Glomerular visceral epithelial cell (primary cell): ENCODE measurements at regions not wholly inside any gene's neighbourhood (a gene's known extent, or its start where the extent isn't known, plus 50 kb on each side); places are given as distances from the start of the nearest gene placed in this dataset.
"Not testable (repeated sequence)": the region's sequence is repeated elsewhere in the genome, so short reads cannot be mapped to it uniquely, and the experiment has no call there.

Source experiments
- DNase-seq: peaks from one replicate; pipeline ENCODE4 v3.0.0-alpha.2; 2016; ENCODE audit errors: extremely low spot score

DNA sequence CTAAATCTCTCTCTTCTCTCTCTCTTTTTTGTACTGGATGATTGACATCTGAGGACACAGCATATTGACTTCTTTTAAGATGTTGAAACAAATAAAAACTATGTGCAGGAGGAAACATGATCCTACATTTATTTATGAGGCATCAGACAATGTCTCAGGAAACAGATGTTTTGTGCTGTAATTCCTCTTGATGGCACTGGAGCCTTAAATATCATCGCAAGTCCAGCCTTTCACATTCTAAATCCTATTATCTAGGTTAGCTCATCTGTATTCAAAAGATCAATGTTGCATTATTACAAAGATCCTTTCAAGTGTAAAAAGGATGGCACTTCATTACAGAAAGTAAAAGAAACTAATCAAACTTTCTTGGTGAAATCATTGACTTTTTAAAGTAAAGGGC is 63.9 kb downstream of the MAT2B start:
- peak; percentile 25 for DNase-seq

DNA sequence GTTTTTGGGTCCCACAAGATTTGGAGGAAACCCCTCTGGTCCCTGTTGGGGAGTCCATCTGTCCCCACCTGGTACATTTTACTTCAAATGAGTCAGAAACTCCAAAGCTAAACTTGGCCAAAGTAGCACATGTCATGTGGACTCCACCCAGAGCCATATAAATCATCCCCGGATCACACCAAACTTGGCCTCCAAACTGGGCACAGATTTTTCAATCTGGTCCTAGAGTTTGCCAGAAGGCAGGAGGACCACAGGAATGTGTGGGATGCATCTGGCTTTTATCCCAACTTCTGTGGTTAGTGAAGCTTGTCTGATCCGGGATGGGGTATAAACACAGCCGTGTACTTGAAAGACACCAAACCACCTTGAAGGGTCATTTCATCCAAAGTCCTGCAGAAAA is 66.3 kb downstream of the MAT2B start:
- peak; percentile 95 for DNase-seq

DNA sequence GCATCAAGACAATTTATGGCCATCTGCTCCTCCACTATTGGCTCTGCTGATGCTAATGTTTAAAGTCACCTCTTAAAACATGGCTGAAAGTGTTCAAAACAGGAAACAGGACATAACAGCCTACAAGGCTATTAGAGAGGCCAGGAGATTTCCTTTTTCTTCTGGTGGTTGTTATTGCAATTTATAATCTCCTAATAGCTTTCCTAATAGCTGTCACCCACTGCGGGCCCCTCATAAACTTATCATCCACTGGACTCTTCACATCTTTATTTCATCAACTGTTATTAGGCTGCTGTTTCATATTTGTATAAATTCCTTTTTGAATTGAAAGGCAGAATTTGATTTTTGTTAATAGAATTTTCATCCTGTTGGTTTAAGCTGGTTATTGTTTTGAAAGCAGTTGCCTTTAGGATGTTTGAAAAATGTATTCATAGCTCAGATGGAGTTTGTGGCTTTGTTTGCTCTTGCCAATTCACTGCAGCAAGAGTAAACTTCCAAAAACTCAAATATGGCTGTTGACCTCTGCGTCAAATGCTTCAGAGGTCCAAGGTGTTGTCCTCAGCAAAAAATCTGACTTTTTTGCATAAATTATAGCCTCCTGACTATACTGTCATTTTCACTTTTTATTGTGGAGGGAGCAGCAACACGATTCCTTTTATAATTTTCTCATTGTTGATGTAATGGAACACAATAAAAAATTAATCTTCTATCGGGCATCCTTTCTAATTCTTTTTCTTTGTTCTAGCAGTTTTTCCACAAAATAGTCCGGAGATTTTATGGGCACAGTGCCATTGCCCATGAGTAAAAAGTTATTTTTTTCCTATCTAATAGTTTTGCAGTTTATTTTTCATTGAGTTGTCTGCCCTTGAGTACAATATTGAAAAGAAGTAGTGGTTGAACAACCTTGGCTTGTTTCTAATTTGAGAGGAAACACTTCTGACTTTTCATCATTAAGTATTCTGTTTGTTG is 69.3 kb downstream of the MAT2B start:
- DNase-seq, result no peak

DNA sequence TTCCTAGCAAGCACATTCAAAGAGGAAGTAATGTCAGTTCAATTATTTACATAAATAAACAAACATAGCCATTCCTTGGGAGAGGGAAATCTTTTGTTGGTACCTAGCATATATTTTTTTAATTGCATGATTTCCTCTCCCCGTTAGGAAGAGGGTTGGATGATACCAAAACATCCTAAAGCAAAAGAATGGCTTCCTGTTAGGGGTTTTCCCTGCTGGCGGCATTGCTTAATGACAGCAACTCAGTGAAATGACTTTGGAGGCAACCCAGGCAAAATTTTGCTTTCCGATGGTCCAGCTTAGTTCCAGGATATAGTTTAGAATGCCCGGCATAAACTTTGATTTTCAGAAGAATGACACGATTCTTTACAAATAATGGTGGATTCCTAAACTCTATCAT is 73.2 kb downstream of the MAT2B start:
- DNase-seq, result no peak

DNA sequence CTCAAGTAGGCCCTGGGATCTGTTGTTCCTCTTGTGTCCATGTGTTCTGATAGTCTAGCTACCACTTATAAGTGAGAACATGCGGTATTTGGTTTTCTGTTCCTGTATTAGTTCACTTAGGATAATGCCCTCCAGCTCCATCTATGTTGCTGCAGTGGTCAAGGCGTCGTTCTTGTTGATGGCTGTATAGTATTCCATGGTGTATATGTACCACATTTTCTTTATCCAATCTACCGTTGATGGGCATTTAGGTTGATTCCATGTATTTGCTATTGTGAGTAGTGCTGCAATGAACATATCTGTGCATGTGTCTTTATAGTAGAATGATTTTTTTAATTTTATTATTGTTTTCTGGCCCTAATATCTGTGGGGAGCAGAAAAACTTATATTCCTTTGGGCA is 74.3 kb downstream of the MAT2B start:
- DNase-seq, result no peak

DNA sequence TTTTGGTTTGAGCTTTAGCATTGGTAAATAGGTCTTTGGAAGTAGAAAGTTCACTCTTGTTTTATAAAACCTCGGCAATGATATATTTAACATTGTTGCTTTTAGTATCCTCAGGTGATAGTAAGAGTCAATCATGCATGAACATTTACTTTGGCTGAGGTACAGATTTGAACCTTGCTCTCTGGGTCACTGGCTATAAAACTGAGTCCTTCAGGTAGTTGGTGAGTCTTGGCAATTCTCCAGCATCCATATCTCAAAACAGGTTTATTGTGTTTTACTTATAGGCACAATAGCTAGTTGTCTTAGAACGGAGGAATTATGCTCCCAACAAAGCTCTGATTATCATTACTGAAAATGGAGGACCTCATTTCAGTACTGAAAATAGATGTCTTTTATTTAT is 75.1 kb downstream of the MAT2B start:
- no peak for DNase-seq

DNA sequence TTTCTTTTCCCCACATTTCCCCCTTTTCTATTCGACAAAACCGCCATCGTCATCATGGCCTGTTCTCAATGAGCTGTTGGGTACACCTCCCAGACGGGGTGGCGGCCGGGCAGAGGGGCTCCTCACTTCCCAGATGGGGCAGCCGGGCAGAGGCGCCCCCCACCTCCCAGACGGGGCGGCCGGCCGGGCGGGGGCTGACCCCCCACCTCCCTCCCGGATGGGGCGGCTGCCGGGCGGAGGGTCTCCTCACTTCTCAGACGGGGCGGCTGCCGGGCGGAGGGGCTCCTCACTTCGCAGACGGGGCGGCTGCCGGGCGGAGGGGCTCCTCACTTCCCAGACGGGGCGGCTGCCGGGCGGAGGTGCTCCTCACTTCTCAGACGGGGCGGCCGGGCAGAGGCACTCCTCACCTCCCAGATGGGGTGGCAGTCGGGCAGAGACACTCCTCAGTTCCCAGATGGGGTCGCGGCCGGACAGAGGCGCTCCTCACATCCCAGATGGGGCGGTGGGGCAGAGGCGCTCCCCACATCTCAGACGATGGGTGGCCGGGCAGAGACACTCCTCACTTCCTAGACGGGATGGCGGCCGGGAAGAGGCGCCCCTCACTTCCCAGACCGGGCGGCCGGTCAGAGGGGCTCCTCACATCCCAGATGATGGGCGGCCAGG is 78.2 kb downstream of the MAT2B start:
- not testable (repeated sequence) for DNase-seq

DNA sequence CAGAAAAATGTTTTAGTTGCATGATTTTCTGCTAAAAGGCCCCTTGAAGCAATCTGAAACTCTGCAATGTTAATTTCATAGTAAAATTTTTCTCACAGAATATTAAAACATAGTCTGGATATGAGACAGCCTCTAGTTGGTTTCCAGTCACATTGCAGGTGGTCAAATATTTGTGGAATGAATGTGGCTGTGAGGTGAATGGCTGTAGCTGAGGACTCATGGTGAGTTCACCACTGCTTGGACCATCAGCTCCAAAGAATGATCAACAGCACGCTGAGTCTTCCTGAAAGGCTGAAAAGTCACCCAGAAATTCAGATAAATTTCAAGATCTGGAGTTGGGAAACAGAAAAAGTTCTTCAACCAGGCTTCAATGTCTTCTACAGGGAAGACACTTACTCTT is 79.8 kb downstream of the MAT2B start:
- peak; percentile 81 for DNase-seq

DNA sequence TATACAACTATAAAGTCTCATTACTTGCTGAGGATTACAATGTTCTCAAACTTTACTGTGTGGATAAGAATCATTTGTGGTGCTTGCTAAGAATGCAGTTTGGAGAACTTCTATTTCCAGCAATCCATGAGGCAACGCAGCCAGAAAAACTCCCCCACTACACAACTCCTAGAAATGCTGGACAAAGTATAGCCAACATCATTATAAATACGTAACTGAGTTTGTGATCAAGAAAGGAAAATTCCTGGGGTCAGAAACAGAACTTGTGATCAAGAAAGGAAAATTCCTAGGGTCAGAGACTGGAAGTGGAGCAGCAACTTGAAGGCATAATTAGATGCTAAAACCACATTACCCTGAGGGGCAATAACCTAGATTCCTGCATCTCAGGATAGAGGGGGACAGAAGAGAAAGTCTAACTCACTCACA is 81.1 kb downstream of the MAT2B start:
- DNase-seq, result no peak

DNA sequence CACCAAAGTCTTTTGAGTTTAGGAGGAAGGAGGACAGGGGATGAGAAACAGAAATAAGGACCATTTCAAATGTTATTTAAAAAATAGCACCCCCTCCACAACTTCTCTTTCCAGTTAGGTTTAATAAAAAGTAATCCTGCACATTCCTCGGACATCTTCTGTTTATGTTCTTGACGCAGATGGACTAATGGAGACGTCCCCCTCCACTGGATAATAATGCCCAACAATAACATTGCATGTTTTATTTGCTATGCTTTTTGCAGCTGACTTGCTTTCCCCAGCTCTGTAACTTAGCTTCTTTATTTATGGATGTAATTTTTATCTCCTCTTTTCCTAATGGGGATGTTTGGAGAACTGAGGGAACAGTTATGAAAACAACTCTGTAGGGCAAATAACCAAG is 89.5 kb downstream of the MAT2B start:
- no peak for DNase-seq

DNA sequence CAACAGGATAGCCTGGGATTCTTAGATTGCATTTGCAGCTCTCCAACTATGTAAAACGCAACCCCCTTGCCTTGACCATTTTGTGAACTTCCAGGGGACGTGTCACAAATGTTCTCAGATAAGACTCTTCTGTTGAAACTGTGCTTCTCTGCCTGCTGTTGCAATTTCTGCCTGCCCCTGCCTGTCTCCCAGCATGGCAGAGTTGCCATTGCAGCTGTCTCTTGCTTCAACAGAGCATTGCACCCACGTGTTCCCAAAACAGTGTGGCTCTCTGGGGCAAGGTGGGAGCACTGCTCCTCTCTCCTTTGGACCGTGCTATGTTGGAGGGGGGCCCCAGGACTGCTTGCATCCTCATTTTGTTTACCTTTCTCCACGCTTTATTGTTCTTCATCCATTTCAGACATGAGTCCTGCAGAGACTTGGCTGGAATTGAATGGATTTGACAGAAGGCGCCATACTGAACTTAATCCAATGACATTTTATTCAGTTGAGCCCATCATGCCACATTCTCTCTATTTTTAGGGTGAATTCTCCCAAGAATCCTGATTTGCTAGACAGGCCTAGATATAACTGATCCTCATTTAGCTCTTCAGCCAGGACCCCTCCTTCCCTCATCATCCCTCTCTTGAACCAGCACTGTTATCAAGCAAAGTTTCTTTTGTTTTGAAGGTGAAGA is 90.7 kb downstream of the MAT2B start:
- no peak for DNase-seq

DNA sequence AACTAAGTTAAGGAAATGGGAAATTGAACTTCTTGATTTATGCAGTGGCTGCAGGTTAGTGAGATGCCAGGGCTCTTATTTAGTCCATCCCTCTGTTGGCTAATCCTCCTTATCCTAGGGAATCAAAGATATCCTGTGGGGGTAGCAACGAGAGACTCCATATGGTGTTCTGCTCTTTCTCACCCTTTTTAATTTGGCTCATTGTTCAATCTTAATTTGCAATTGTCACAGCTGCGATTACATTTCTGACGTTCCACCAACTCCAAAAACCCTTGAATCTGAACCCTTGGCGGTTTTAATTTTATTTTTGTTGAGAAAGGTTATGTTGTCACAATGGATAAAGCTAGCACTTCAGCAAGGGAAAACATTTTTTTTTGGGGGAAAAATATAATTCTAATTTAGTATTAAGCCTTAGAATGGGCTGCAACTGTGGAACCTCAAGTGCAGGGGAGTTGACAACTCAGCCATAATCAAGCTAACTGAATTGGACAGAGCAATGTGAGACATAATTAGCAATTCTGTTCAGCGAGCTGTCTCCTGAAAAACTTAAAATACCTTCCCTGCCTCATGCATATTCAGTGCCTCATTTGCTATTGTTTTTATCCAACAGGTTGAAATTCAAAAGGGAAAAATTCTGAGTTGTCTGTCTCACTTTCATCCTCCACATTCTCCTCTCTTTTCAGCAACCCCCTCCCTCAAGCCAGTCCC is 91.3 kb downstream of the MAT2B start:
- no peak for DNase-seq

DNA sequence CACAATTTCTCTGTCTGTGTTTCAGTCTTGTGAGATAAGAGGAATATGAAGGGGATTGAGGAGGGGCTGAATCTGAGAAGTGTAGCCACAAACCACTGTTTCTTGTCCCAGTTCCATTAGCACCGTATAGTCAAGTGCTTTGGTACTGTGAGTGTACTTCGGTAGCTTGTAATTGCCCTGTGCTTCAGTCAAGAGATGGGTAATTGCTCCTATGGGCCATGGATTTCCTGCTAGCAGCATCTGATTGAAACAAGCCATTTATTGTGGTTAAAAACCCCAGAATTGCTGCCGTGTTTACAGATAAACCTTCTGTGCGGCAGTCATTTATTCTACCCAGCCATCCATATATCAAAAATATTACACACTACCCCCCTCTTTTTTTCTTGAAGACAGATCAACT is 98.6 kb downstream of the MAT2B start:
- no peak for DNase-seq

DNA sequence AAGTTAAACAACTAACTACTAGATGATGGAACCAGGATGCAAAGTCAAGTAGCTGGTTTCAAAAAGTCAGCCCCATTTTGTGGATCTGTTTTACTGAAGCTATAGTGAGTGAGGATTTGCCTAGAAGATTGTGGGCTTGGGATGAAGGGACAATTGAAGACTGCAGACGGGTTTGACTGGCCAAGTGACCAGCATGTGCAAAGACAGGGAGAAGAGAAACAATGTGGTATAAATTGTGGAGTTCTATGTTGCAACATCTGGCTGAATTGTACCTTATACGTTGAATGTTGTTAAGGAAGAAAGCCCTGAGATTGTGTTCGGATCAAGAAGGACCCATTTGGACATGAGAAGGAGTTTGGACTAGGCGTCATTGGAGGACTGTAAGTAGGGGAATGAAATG is 101.8 kb downstream of the MAT2B start:
- DNase-seq, result no peak

DNA sequence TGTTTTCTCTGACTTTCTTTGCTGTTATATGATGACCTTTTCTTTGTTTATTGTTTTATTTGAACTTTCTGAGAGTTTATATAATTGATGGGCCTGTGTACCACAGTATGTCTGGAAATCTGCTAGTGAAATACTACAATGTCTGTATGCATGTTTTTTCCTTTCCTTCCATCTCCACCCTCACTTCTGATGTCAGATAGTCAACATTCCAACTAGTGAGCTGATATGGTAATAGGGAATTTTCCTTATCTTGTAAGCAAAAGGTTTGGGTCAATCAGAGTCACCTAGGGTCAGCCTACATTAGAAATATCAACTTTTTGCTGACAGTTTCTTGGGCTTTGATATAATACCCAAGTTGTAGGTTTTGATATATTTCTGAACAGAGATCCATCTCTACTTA is 103.2 kb downstream of the MAT2B start:
- no peak for DNase-seq

DNA sequence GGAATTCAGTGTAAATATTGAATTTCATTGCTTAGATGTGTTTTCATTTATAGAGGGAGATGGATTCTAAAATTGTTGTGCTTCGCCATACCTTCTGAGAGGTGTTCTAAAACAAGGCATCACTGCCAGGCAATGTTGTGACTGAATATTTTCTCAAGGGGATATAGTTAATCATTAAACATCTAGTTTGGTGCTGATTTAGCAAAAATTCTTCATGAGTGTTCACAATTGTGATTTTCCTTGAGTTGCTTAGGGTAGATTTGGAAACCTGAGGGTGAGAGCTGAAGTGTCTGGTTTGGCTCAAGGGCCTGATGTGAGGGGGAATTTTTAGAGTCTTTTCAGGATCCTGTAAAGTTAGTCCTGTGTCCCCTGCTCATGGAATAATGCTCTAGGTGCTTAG is 104.5 kb downstream of the MAT2B start:
- DNase-seq, result no peak

DNA sequence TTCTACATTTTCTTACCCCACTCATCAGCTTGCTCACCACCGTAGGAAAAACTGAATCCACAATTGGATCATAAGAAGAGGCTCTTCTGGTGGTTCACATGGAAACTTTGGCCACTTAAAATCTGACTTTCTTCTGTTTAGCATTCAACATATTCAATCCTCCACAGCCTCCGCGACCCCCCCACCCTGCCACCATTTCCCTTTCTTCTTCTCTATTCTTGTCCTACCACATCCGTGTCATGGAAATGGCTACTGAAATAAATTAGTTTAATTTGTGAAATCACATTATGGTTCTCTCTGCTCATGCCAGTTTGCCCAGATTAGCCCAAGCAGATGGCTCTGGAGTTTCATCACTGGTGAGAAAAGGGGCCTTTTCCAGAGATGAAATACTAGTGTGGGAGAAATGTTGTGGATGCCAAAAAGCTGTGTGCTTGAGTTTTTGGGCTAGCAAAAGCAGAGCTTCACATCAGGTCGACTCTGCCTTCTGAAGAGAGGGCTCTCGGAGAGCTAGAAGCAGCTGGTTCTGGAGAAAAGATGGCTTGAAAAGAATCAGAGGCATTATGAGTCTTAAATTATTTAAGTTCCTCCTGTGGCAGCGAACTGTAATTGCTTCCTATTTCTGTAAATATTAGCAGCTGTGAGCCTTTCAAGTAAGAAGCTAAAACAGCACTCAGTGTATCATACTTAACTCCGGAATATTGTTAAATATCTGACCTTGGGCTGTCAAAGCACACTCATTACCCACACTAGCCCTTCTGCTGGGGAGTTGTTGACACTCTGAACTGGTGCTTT is 107.1 kb downstream of the MAT2B start:
- DNase-seq, result no peak

DNA sequence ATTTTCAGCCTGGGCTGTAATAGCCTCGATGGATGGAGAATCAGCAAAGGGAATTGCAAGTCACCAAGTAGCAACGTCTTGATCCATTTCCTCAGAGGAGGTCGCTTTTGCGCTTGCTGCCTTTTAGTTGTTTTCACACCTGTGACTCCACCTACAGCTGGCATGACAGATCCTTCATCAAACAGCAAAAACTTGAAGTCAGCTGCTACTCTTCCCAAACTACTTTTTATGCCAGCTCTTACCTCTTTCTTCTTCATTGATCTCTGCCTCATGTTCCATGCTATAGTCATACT is 107.7 kb downstream of the MAT2B start:
- no peak for DNase-seq

DNA sequence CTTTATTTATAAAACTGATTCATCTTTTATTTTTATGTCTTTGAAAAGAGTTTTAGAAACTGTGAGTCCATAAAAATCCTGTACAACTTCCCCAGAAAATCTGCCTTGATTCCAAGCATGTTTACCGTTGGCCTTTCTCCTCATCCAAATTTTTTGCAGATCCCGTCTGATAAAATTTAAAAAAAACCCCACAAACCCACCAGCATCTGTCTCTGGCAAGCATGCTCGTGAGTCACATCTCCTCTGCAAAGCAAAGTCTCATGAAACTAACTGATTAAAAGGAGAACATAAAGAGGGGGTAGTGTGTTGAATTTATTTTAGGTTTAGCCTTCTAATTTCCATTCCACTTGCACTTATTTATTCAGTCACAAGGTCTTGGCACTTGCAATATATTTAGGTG is 109.4 kb downstream of the MAT2B start:
- DNase-seq, result no peak

DNA sequence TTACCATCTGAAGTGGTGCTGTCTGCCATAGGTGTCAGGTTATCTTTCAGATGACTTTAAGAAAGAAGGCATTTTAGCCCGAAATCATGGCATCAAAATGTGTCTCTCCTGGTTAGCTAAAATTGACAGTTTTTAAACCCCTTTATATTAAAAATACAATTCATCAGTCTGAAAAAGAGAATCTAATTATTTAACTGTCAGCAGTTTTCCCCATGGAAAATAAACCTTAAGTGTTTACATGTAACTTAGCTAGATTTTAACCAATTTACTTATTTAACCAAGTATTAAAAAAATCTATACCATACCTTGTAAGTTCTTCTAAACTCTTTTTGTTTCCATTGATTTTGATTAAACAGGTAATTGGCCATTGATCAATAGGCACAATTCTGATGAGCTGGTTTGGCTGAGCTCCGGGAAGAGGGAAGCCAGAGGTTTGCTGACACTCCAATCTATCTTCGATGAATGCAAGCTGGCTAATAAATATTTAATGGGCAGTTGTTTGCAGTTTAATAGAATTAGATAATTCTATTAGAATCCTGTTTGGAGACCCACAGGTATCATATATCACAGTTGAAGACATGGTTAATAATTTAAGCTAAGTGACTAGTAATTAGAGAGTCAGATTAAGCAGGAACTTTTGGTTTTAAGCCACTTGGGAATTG is 114.0 kb downstream of the MAT2B start:
- no peak for DNase-seq

DNA sequence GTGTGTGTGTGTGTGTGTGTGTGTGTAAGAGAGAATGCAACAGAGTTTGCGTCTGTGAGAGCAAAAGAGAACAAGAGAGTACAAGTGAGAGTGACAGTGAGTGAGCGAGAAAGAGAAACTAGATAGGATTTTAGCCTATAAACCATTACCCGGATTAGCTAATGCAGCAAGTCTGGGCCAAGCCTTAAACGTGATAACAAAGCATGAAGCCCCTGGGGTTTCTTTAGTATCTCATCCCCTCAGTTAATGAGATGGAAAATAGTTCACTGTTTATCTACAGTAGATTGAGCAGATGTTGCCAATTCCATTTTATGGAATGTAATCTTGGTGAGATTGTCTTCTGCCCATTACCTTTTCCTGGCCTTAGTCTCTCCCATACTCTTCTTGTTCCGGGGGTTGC is 114.5 kb downstream of the MAT2B start:
- no peak for DNase-seq
